Neuronal stem cell (in vitro differentiated cells): ENCODE measurements at regions not wholly inside any gene's neighbourhood (a gene's known extent, or its start where the extent isn't known, plus 50 kb on each side); places are given as distances from the start of the nearest gene placed in this dataset.

Experiments used
- DNase-seq: peaks from one replicate; pipeline ENCODE4 v3.0.0-alpha.2; 2013; ENCODE audit warnings: low spot score
- H2AFZ ChIP-seq: one replicate; pipeline ENCODE4 v1.6.1; 2013; ENCODE audit warnings: mild to moderate bottlenecking, low read length, inconsistent platforms
- H2AK5ac ChIP-seq: 2 replicates; pipeline ENCODE4 v1.6.1; 2013; ENCODE audit warnings: low read depth, mild to moderate bottlenecking, inconsistent platforms, low read length, moderate library complexity, mixed read lengths
- H2BK120ac ChIP-seq: 2 replicates; pipeline ENCODE4 v1.6.1; 2013; ENCODE audit warnings: low read depth, mild to moderate bottlenecking, inconsistent platforms, low read length, moderate library complexity, mixed read lengths
- H2BK12ac ChIP-seq: one replicate; pipeline ENCODE4 v1.6.1; 2013; ENCODE audit warnings: low read length, inconsistent platforms
- H2BK15ac ChIP-seq: 2 replicates; pipeline ENCODE4 v1.6.1; 2013; ENCODE audit warnings: mild to moderate bottlenecking, low read length, inconsistent platforms, mixed read lengths
- H2BK5ac ChIP-seq: one replicate; pipeline ENCODE4 v1.6.1; 2013; ENCODE audit warnings: inconsistent platforms, mild to moderate bottlenecking, low read length, moderate library complexity
- H3K14ac ChIP-seq: one replicate; pipeline ENCODE4 v1.6.1; 2013; ENCODE audit warnings: low read length, inconsistent platforms
- H3K18ac ChIP-seq: 2 replicates; pipeline ENCODE4 v1.6.1; 2013; ENCODE audit warnings: low read length, inconsistent platforms
- H3K23ac ChIP-seq: 2 replicates; pipeline ENCODE4 v1.6.1; 2013; ENCODE audit warnings: low read depth, mild to moderate bottlenecking, mixed read lengths, low read length, inconsistent platforms; ENCODE audit not compliant: poor library complexity
- H3K27ac ChIP-seq: replicated peaks from 3 replicates; pipeline ENCODE4 v1.5.1; 2013; ENCODE audit warnings: low read length, inconsistent platforms
- H3K27me3 ChIP-seq, 3 experiments: 2 replicates each; pipeline ENCODE4 v1.6.1; 2013; ENCODE audit warnings: low read length in 3 of 3, mild to moderate bottlenecking in 2 of 3, inconsistent platforms in 1 of 3, low read depth in 1 of 3, mixed read lengths in 1 of 3, moderate library complexity in 1 of 3; ENCODE audit not compliant: control insufficient read depth in 3 of 3, insufficient read depth in 3 of 3
- H3K36me3 ChIP-seq, 2 donors: replicated peaks in 1 of 2; 2 replicates each; pipeline ENCODE4 v1.6.1; 2013; ENCODE audit warnings: low read length in 2 of 2; ENCODE audit not compliant: control insufficient read depth in 2 of 2, insufficient read depth in 2 of 2
- H3K4ac ChIP-seq: 2 replicates; pipeline ENCODE4 v1.6.1; 2013; ENCODE audit warnings: inconsistent platforms, mild to moderate bottlenecking, low read length, moderate library complexity
- H3K4me1 ChIP-seq, 2 donors: 1 replicate in 1 of 2; 2 replicates in 1 of 2; pipeline ENCODE4 v1.6.1; 2013; ENCODE audit warnings: low read length in 2 of 2, low read depth in 1 of 2; ENCODE audit not compliant: control insufficient read depth in 2 of 2, insufficient read depth in 1 of 2
- H3K4me2 ChIP-seq: one replicate; pipeline ENCODE4 v1.6.1; 2013; ENCODE audit warnings: mild to moderate bottlenecking, low read length, inconsistent platforms; ENCODE audit not compliant: insufficient read depth, poor library complexity, severe bottlenecking
- H3K4me3 ChIP-seq, 2 donors: 2 replicates each; pipeline ENCODE4 v1.5.1; 2013; ENCODE audit warnings: low read length in 2 of 2, mild to moderate bottlenecking in 2 of 2, inconsistent platforms in 1 of 2, moderate library complexity in 1 of 2
- H3K79me1 ChIP-seq: one replicate; pipeline ENCODE4 v1.6.1; 2013; ENCODE audit warnings: low read depth, mild to moderate bottlenecking, inconsistent platforms, low read length, moderate library complexity
- H3K9ac ChIP-seq: one replicate; pipeline ENCODE4 v1.6.1; 2013; ENCODE audit warnings: mild to moderate bottlenecking, low read depth, low read length, inconsistent platforms; ENCODE audit not compliant: poor library complexity
- H3K9me3 ChIP-seq, 2 donors: replicated peaks in 1 of 2; 2 replicates each; pipeline versions ENCODE3 to v1.6.1; 2013; ENCODE audit warnings: low read length in 2 of 2, mild to moderate bottlenecking in 2 of 2, inconsistent platforms in 1 of 2, low read depth in 1 of 2, mixed read lengths in 1 of 2, moderate library complexity in 1 of 2; ENCODE audit not compliant: control insufficient read depth in 2 of 2, insufficient read depth in 1 of 2
- H4K8ac ChIP-seq: one replicate; pipeline ENCODE4 v1.6.1; 2013; ENCODE audit warnings: low read depth, mild to moderate bottlenecking, inconsistent platforms, low read length, moderate library complexity
- H4K91ac ChIP-seq: one replicate; pipeline ENCODE4 v1.6.1; 2013; ENCODE audit warnings: low read length, low read depth, mild to moderate bottlenecking, inconsistent platforms; ENCODE audit not compliant: poor library complexity
- WGBS, 2 donors: extraction: QIAGEN DNeasy Blood & Tissue Kit; methylation state at CpG; one replicate each; pipeline ENCODE4 v1.1.7; 2013; ENCODE audit warnings: missing lambda C conversion rate in 2 of 2, mixed read lengths in 1 of 2; ENCODE audit not compliant: insufficient read length in 2 of 2, insufficient replicate concordance in 1 of 2; ENCODE audit errors: extremely low coverage in 2 of 2; 5-methylcytosine and 5-hydroxymethylcytosine counted together

DNA sequence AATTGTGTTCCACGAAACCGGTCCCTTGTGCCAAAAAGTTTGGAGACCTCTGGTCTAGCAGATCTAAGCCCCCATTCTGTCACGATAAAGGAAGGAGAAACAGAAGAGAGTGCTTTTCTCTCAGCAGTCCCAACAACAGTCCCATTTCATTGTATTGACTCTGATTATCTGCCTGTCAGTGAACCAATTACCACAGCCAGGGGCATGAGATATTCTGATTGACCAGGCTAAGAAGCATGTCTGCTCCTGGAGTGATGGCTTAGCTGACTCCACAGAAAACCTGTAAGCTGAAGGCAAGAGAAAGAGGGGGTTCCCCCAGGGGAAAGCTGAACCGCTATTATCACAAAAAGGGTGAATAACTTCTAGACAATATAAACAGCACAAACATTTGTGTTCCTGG, 765.4 kb downstream of the SORCS1 start:
- H2BK120ac ChIP-seq: no peak overlapping the region
- no peaks in the 10 kb centered on the region for H3K27me3 ChIP-seq
- H3K9ac ChIP-seq: no peak overlapping the region
- H2BK15ac ChIP-seq: no peak overlapping the region
- H4K91ac ChIP-seq: no peak overlapping the region
- no peak overlapping the region for H2AK5ac ChIP-seq
- no peaks in the 10 kb centered on the region for H3K36me3 ChIP-seq
- no peak overlapping the region for H3K4ac ChIP-seq
- WGBS, 2 donors: no CpG with 5 or more reads among the region's 4 CpGs
- no peak overlapping the region for H3K23ac ChIP-seq
- no peak overlapping the region for H3K18ac ChIP-seq
- no peak overlapping the region for H4K8ac ChIP-seq
- no peak overlapping the region for H2BK12ac ChIP-seq
- peaks cover 0 to 2% of the 10 kb centered on the region in 2 donors for H3K4me1 ChIP-seq
- no peak for DNase-seq
- H3K27ac ChIP-seq: no peak overlapping the region
- no peak overlapping the region for H3K4me2 ChIP-seq
- H3K14ac ChIP-seq: no peak overlapping the region
- no peak overlapping the region for H3K4me3 ChIP-seq
- H2BK5ac ChIP-seq: no peak overlapping the region
- H2AFZ ChIP-seq: no peak overlapping the region
- no peaks in the 10 kb centered on the region for H3K9me3 ChIP-seq
- no peaks in the 10 kb centered on the region for H3K79me1 ChIP-seq

- H3K9ac ChIP-seq: no peak overlapping the region
- no peak overlapping the region for H2AFZ ChIP-seq
- H2BK12ac ChIP-seq: no peak overlapping the region
- H3K23ac ChIP-seq: no peak overlapping the region
- H3K4me1 ChIP-seq: peaks cover 0 to 2% of the 10 kb centered on the region in 2 donors
- H3K4ac ChIP-seq: no peak overlapping the region
- H4K91ac ChIP-seq: no peak overlapping the region
- H3K4me3 ChIP-seq: no peak overlapping the region
- DNase-seq: no peak
- H2BK120ac ChIP-seq: no peak overlapping the region
- no peak overlapping the region for H4K8ac ChIP-seq
- H3K36me3 ChIP-seq: no peaks in the 10 kb centered on the region
- H3K27me3 ChIP-seq: no peaks in the 10 kb centered on the region
- no peak overlapping the region for H2BK15ac ChIP-seq
- H2AK5ac ChIP-seq: no peak overlapping the region
- no peaks in the 10 kb centered on the region for H3K79me1 ChIP-seq
- no CpG with 5 or more reads among the region's 2 CpGs for WGBS, 2 donors
- no peaks in the 10 kb centered on the region for H3K9me3 ChIP-seq
- H2BK5ac ChIP-seq: no peak overlapping the region
- no peak overlapping the region for H3K4me2 ChIP-seq
- no peak overlapping the region for H3K27ac ChIP-seq
- no peak overlapping the region for H3K18ac ChIP-seq
- H3K14ac ChIP-seq: no peak overlapping the region
Observed at GRCh38 chr10:106396192-106396591, 768.3 kb downstream of the SORCS1 start.

GRCh38 chr10:106395041-106395749, 769.3 kb downstream of the SORCS1 start:
- Histone ChIP-seq H3K9ac (no peak overlapping the region), H3K79me1 (no peaks in the 10 kb centered on the region), H4K91ac (no peak overlapping the region), H4K8ac (no peak overlapping the region), H3K9me3 (no peaks in the 10 kb centered on the region), H3K4ac (no peak overlapping the region), H2AK5ac (no peak overlapping the region), H2BK15ac (no peak overlapping the region), H3K23ac (no peak overlapping the region), H3K27me3 (no peaks in the 10 kb centered on the region), H3K18ac (no peak overlapping the region), H2BK120ac (no peak overlapping the region), H3K4me2 (no peak overlapping the region), H2BK12ac (no peak overlapping the region), H3K4me3 (no peak overlapping the region), H2BK5ac (no peak overlapping the region), H3K4me1 (peaks cover 0 to 3% of the 10 kb centered on the region in 2 donors), H2AFZ (no peak overlapping the region), H3K14ac (no peak overlapping the region), H3K36me3 (no peaks in the 10 kb centered on the region), H3K27ac (no peak overlapping the region)
- WGBS, 2 donors: no CpG with 5 or more reads among the region's 3 CpGs
- DNase-seq: no peak

DNA sequence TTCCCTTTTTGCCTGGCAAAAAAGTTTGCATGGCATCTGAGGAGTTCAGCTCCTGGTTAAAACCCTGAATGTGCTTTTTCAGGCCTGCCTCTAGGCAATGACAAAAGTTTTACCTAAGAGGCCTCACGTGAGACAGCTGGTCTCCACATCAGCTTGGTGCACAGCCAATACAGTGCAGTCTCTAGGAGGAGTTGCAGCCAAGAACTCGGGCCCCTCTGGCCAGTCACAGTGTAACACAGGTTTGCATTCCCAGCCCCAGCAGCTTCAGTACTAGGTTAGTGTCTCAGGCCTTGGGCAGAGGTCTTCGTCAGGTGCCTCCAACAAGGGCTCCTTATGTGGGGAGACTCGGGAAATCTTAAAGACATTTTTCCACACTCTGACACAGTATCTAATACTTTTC, 771.7 kb downstream of the SORCS1 start:
- H4K91ac ChIP-seq: no peak overlapping the region
- no peak overlapping the region for H2BK15ac ChIP-seq
- no peak overlapping the region for H3K18ac ChIP-seq
- no peak overlapping the region for H3K14ac ChIP-seq
- no peak overlapping the region for H3K4me2 ChIP-seq
- H2AFZ ChIP-seq: no peak overlapping the region
- WGBS, 2 donors: no CpG with 5 or more reads among the region's 4 CpGs
- no peak overlapping the region for H2BK120ac ChIP-seq
- H3K4ac ChIP-seq: no peak overlapping the region
- no peaks in the 10 kb centered on the region for H3K27me3 ChIP-seq
- H2AK5ac ChIP-seq: no peak overlapping the region
- H3K79me1 ChIP-seq: no peaks in the 10 kb centered on the region
- no peak overlapping the region for H3K23ac ChIP-seq
- H2BK5ac ChIP-seq: no peak overlapping the region
- peaks cover 0 to 2% of the 10 kb centered on the region in 2 donors for H3K4me1 ChIP-seq
- DNase-seq: no peak
- H4K8ac ChIP-seq: no peak overlapping the region
- no peaks in the 10 kb centered on the region for H3K9me3 ChIP-seq
- H3K9ac ChIP-seq: no peak overlapping the region
- H2BK12ac ChIP-seq: no peak overlapping the region
- H3K36me3 ChIP-seq: no peaks in the 10 kb centered on the region
- H3K27ac ChIP-seq: no peak overlapping the region
- H3K4me3 ChIP-seq: no peak overlapping the region
